ENCODE measurements at regions not wholly inside any gene's neighbourhood (a gene's known extent, or its start where the extent isn't known, plus 50 kb on each side); places are given as distances from the start of the nearest gene placed in this dataset.

- Mint-ChIP-seq H3K27me3 (no peaks in the 10 kb centered on the region), H3K27ac (no peak overlapping the region), H3K4me1 (no peaks in the 10 kb centered on the region), H3K4me3 (no peak overlapping the region), H3K9me3 (peaks cover 0 to 2% (median 0%) of the 10 kb centered on the region in 7 donors), H3K36me3 (no peaks in the 10 kb centered on the region)
- Histone ChIP-seq H3K36me3 (ENCODE audit: control insufficient read depth, insufficient read depth, low read length) (no peaks in the 10 kb centered on the region), H3K9me3 (ENCODE audit: control insufficient read depth in 2 of 2, low read length in 2 of 2) (no peaks in the 10 kb centered on the region), H3K27ac (ENCODE audit: insufficient read depth, low read length, poor library complexity, severe bottlenecking) (no peak overlapping the region), H3K4me1 (ENCODE audit: control insufficient read depth, insufficient read depth, low read length, poor library complexity, severe bottlenecking) (no peaks in the 10 kb centered on the region), H3K4me3 (ENCODE audit: low read depth, low read length) (no peak overlapping the region), H3K27me3 (ENCODE audit: control insufficient read depth, insufficient read depth, low read length) (no peaks in the 10 kb centered on the region)
- DNase-seq (no peak), ATAC-seq (ENCODE audit: low read depth in 2 of 2) (no peak)
Measured at GRCh38 chrX:38746102-38746501, 55.2 kb upstream of the MID1IP1 start.

GRCh38 chrX:38750551-38750950 lies 50.7 kb upstream of the MID1IP1 start:
- no peaks in the 10 kb centered on the region for H3K36me3 ChIP-seq (ENCODE audit: control insufficient read depth, insufficient read depth, low read length)
- H3K36me3 Mint-ChIP-seq = no peaks in the 10 kb centered on the region
- no peak overlapping the region for H3K4me3 ChIP-seq (ENCODE audit: low read depth, low read length)
- no peaks in the 10 kb centered on the region for H3K9me3 ChIP-seq (ENCODE audit: control insufficient read depth in 2 of 2, low read length in 2 of 2)
- no peak overlapping the region for H3K27ac ChIP-seq (ENCODE audit: insufficient read depth, low read length, poor library complexity, severe bottlenecking)
- H3K4me1 ChIP-seq (ENCODE audit: control insufficient read depth, insufficient read depth, low read length, poor library complexity, severe bottlenecking) = no peaks in the 10 kb centered on the region
- H3K4me3 Mint-ChIP-seq = no peak overlapping the region
- no peaks in the 10 kb centered on the region for H3K27me3 ChIP-seq (ENCODE audit: control insufficient read depth, insufficient read depth, low read length)
- DNase-seq (no peak), ATAC-seq (ENCODE audit: low read depth in 2 of 2) (no peak)
- no peaks in the 10 kb centered on the region for H3K9me3 Mint-ChIP-seq
- H3K27ac Mint-ChIP-seq = peak overlapping the region in 1 of 3 donors; percentile 3
- H3K4me1 Mint-ChIP-seq = no peaks in the 10 kb centered on the region
- no peaks in the 10 kb centered on the region for H3K27me3 Mint-ChIP-seq
